ENCODE measurements at regions not wholly inside any gene's neighbourhood (a gene's known extent, or its start where the extent isn't known, plus 50 kb on each side); places are given as distances from the start of the nearest gene placed in this dataset.
"Not testable (repeated sequence)": the region's sequence is repeated elsewhere in the genome, so short reads cannot be mapped to it uniquely, and the experiment has no call there.

- not testable (repeated sequence) for H3K9ac ChIP-seq (ENCODE audit: low read depth in 1 of 2, low read length in 2 of 2); H3K27ac ChIP-seq (ENCODE audit: low read depth in 2 of 2, low read length in 2 of 2); H3K4me1 ChIP-seq (ENCODE audit: control insufficient read depth in 2 of 2, insufficient read depth in 2 of 2, low read length in 2 of 2); H3K27me3 ChIP-seq (ENCODE audit: control insufficient read depth in 2 of 2, insufficient read depth in 2 of 2, low read length in 2 of 2); H3K9me3 ChIP-seq (ENCODE audit: control insufficient read depth in 2 of 2, low read length in 2 of 2); H3K4me3 ChIP-seq (ENCODE audit: low read length in 2 of 2); H3K36me3 ChIP-seq (ENCODE audit: control insufficient read depth in 2 of 2, insufficient read depth in 2 of 2, low read length in 2 of 2)
These were observed 189.4 kb downstream of the TTC6 start for GRCh38 chr14:37784827-37785223.

- H3K27me3 ChIP-seq (ENCODE audit: control insufficient read depth in 2 of 2, insufficient read depth in 2 of 2, low read length in 2 of 2); H3K36me3 ChIP-seq (ENCODE audit: control insufficient read depth in 2 of 2, insufficient read depth in 2 of 2, low read length in 2 of 2); H3K27ac ChIP-seq (ENCODE audit: low read depth in 2 of 2, low read length in 2 of 2); H3K4me1 ChIP-seq (ENCODE audit: control insufficient read depth in 2 of 2, insufficient read depth in 2 of 2, low read length in 2 of 2); H3K9ac ChIP-seq (ENCODE audit: low read depth in 1 of 2, low read length in 2 of 2); H3K9me3 ChIP-seq (ENCODE audit: control insufficient read depth in 2 of 2, low read length in 2 of 2); H3K4me3 ChIP-seq (ENCODE audit: low read length in 2 of 2): not testable (repeated sequence)
These were observed 189.9 kb downstream of the TTC6 start for GRCh38 chr14:37785298-37785697.

- H3K27ac ChIP-seq (ENCODE audit: low read depth in 2 of 2, low read length in 2 of 2); H3K4me3 ChIP-seq (ENCODE audit: low read length in 2 of 2); H3K27me3 ChIP-seq (ENCODE audit: control insufficient read depth in 2 of 2, insufficient read depth in 2 of 2, low read length in 2 of 2): not testable (repeated sequence)
These were observed 190.7 kb downstream of the TTC6 start for GRCh38 chr14:37786114-37786625.

GRCh38 chr14:37787879-37788494 lies 192.6 kb downstream of the TTC6 start:
- Histone ChIP-seq H3K27me3 (ENCODE audit: control insufficient read depth in 2 of 2, insufficient read depth in 2 of 2, low read length in 2 of 2) (no peaks in the 10 kb centered on the region), H3K9me3 (ENCODE audit: control insufficient read depth in 2 of 2, low read length in 2 of 2) (no peaks in the 10 kb centered on the region), H3K27ac (ENCODE audit: low read depth in 2 of 2, low read length in 2 of 2) (no peak overlapping the region), H3K4me3 (ENCODE audit: low read length in 2 of 2) (no peak overlapping the region), H3K9ac (ENCODE audit: low read depth in 1 of 2, low read length in 2 of 2) (no peak overlapping the region), H3K4me1 (ENCODE audit: control insufficient read depth in 2 of 2, insufficient read depth in 2 of 2, low read length in 2 of 2) (no peaks in the 10 kb centered on the region), H3K36me3 (ENCODE audit: control insufficient read depth in 2 of 2, insufficient read depth in 2 of 2, low read length in 2 of 2) (no peaks in the 10 kb centered on the region)

More at GRCh38 chr14:37786114-37786625, 190.7 kb downstream of the TTC6 start:
- H3K9me3 ChIP-seq (ENCODE audit: control insufficient read depth in 2 of 2, low read length in 2 of 2); H3K36me3 ChIP-seq (ENCODE audit: control insufficient read depth in 2 of 2, insufficient read depth in 2 of 2, low read length in 2 of 2); H3K4me1 ChIP-seq (ENCODE audit: control insufficient read depth in 2 of 2, insufficient read depth in 2 of 2, low read length in 2 of 2); H3K9ac ChIP-seq (ENCODE audit: low read depth in 1 of 2, low read length in 2 of 2): not testable (repeated sequence)

- H3K4me3 ChIP-seq (ENCODE audit: low read length in 2 of 2), result no peak overlapping the region
- no peaks in the 10 kb centered on the region for H3K36me3 ChIP-seq (ENCODE audit: control insufficient read depth in 2 of 2, insufficient read depth in 2 of 2, low read length in 2 of 2)
- no peak overlapping the region for H3K9ac ChIP-seq (ENCODE audit: low read depth in 1 of 2, low read length in 2 of 2)
- H3K4me1 ChIP-seq (ENCODE audit: control insufficient read depth in 2 of 2, insufficient read depth in 2 of 2, low read length in 2 of 2), result no peaks in the 10 kb centered on the region
- H3K27ac ChIP-seq (ENCODE audit: low read depth in 2 of 2, low read length in 2 of 2), result no peak overlapping the region
- no peaks in the 10 kb centered on the region for H3K27me3 ChIP-seq (ENCODE audit: control insufficient read depth in 2 of 2, insufficient read depth in 2 of 2, low read length in 2 of 2)
- H3K9me3 ChIP-seq (ENCODE audit: control insufficient read depth in 2 of 2, low read length in 2 of 2), result no peaks in the 10 kb centered on the region
These were observed 196.1 kb downstream of the TTC6 start for GRCh38 chr14:37791384-37792036.

GRCh38 chr14:37792124-37792523 lies 196.7 kb downstream of the TTC6 start:
- no peak overlapping the region for H3K27ac ChIP-seq (ENCODE audit: low read depth in 2 of 2, low read length in 2 of 2)
- no peaks in the 10 kb centered on the region for H3K36me3 ChIP-seq (ENCODE audit: control insufficient read depth in 2 of 2, insufficient read depth in 2 of 2, low read length in 2 of 2)
- no peaks in the 10 kb centered on the region for H3K9me3 ChIP-seq (ENCODE audit: control insufficient read depth in 2 of 2, low read length in 2 of 2)
- no peaks in the 10 kb centered on the region for H3K27me3 ChIP-seq (ENCODE audit: control insufficient read depth in 2 of 2, insufficient read depth in 2 of 2, low read length in 2 of 2)
- H3K4me1 ChIP-seq (ENCODE audit: control insufficient read depth in 2 of 2, insufficient read depth in 2 of 2, low read length in 2 of 2), result no peaks in the 10 kb centered on the region
- H3K9ac ChIP-seq (ENCODE audit: low read depth in 1 of 2, low read length in 2 of 2), result no peak overlapping the region
- H3K4me3 ChIP-seq (ENCODE audit: low read length in 2 of 2), result no peak overlapping the region

- no peaks in the 10 kb centered on the region for H3K4me1 ChIP-seq (ENCODE audit: control insufficient read depth in 2 of 2, insufficient read depth in 2 of 2, low read length in 2 of 2)
- H3K4me3 ChIP-seq (ENCODE audit: low read length in 2 of 2), result no peak overlapping the region
- no peak overlapping the region for H3K27ac ChIP-seq (ENCODE audit: low read depth in 2 of 2, low read length in 2 of 2)
- no peaks in the 10 kb centered on the region for H3K36me3 ChIP-seq (ENCODE audit: control insufficient read depth in 2 of 2, insufficient read depth in 2 of 2, low read length in 2 of 2)
- no peaks in the 10 kb centered on the region for H3K9me3 ChIP-seq (ENCODE audit: control insufficient read depth in 2 of 2, low read length in 2 of 2)
- no peaks in the 10 kb centered on the region for H3K27me3 ChIP-seq (ENCODE audit: control insufficient read depth in 2 of 2, insufficient read depth in 2 of 2, low read length in 2 of 2)
- no peak overlapping the region for H3K9ac ChIP-seq (ENCODE audit: low read depth in 1 of 2, low read length in 2 of 2)
These were observed 201.4 kb downstream of the TTC6 start for GRCh38 chr14:37796703-37797416.

GRCh38 chr14:37797675-37798074 lies 202.2 kb downstream of the TTC6 start:
- Histone ChIP-seq H3K27me3 (ENCODE audit: control insufficient read depth in 2 of 2, insufficient read depth in 2 of 2, low read length in 2 of 2) (no peaks in the 10 kb centered on the region), H3K4me1 (ENCODE audit: control insufficient read depth in 2 of 2, insufficient read depth in 2 of 2, low read length in 2 of 2) (no peaks in the 10 kb centered on the region), H3K9me3 (ENCODE audit: control insufficient read depth in 2 of 2, low read length in 2 of 2) (no peaks in the 10 kb centered on the region), H3K36me3 (ENCODE audit: control insufficient read depth in 2 of 2, insufficient read depth in 2 of 2, low read length in 2 of 2) (no peaks in the 10 kb centered on the region), H3K4me3 (ENCODE audit: low read length in 2 of 2) (no peak overlapping the region), H3K9ac (ENCODE audit: low read depth in 1 of 2, low read length in 2 of 2) (no peak overlapping the region), H3K27ac (ENCODE audit: low read depth in 2 of 2, low read length in 2 of 2) (no peak overlapping the region)

- H3K27ac ChIP-seq (ENCODE audit: low read depth in 2 of 2, low read length in 2 of 2), result no peak overlapping the region
- no peaks in the 10 kb centered on the region for H3K4me1 ChIP-seq (ENCODE audit: control insufficient read depth in 2 of 2, insufficient read depth in 2 of 2, low read length in 2 of 2)
- no peak overlapping the region for H3K9ac ChIP-seq (ENCODE audit: low read depth in 1 of 2, low read length in 2 of 2)
- H3K27me3 ChIP-seq (ENCODE audit: control insufficient read depth in 2 of 2, insufficient read depth in 2 of 2, low read length in 2 of 2), result no peaks in the 10 kb centered on the region
- H3K36me3 ChIP-seq (ENCODE audit: control insufficient read depth in 2 of 2, insufficient read depth in 2 of 2, low read length in 2 of 2), result no peaks in the 10 kb centered on the region
- H3K4me3 ChIP-seq (ENCODE audit: low read length in 2 of 2), result no peak overlapping the region
- H3K9me3 ChIP-seq (ENCODE audit: control insufficient read depth in 2 of 2, low read length in 2 of 2), result no peaks in the 10 kb centered on the region
These were observed 212.3 kb downstream of the TTC6 start for GRCh38 chr14:37807722-37808121.

GRCh38 chr14:37810094-37810801 lies 214.8 kb downstream of the TTC6 start:
- Histone ChIP-seq H3K36me3 (ENCODE audit: control insufficient read depth in 2 of 2, insufficient read depth in 2 of 2, low read length in 2 of 2) (no peaks in the 10 kb centered on the region), H3K27ac (ENCODE audit: low read depth in 2 of 2, low read length in 2 of 2) (no peak overlapping the region), H3K9me3 (ENCODE audit: control insufficient read depth in 2 of 2, low read length in 2 of 2) (no peaks in the 10 kb centered on the region), H3K4me3 (ENCODE audit: low read length in 2 of 2) (no peak overlapping the region), H3K9ac (ENCODE audit: low read depth in 1 of 2, low read length in 2 of 2) (no peak overlapping the region), H3K27me3 (ENCODE audit: control insufficient read depth in 2 of 2, insufficient read depth in 2 of 2, low read length in 2 of 2) (no peaks in the 10 kb centered on the region), H3K4me1 (ENCODE audit: control insufficient read depth in 2 of 2, insufficient read depth in 2 of 2, low read length in 2 of 2) (no peaks in the 10 kb centered on the region)

Measured in mucosa of rectum (tissue), 2 donors.